HS-5 (cell line): ENCODE measurements at regions not wholly inside any gene's neighbourhood (a gene's known extent, or its start where the extent isn't known, plus 50 kb on each side); places are given as distances from the start of the nearest gene placed in this dataset.
"Not testable (repeated sequence)": the region's sequence is repeated elsewhere in the genome, so short reads cannot be mapped to it uniquely, and the experiment has no call there.

Experiments
- DNase-seq: peaks from one replicate; pipeline ENCODE4 v3.0.0-alpha.2; 2012; ENCODE audit warnings: low read depth

DNA sequence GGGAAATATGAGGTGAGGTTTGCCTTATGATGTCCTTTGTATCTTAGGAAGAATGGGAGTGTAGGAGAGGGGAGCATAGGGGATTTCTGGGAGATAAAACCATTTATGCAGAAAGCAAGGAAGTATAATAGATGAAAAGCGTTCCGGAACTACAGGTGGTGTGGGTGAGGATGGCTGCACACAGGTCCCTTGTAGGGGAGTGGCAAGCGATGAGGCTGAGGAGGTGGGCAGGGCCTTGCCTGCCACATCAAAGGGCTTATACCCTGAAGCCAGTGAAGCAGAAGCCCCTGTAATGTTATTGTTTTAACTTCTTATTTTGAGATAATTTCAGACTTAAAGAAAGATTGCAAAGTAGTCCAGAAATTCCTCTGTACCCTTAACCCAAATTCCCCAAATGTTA, 107.3 kb upstream of the IKBKE start:
- DNase-seq = not testable (repeated sequence)

DNA sequence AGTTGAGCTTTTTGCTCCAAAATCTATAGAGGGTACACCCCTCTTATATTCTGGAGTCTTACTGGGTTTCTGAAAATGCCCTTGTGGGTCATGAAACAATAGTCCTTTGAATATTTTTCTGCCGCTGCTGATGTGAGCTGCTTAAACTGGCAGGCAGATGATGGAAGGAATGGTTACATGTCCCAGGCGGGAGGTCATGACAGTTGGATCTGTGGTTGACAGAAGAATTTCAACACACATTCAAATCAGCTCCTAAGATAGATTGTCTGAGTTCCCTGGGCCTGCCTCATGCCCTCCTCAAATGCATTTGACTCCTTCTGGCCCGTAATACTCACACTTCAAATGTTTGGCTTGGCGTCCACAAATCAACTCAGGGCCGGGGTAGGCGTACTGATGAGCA, 105.0 kb upstream of the IKBKE start:
- not testable (repeated sequence) for DNase-seq

DNA sequence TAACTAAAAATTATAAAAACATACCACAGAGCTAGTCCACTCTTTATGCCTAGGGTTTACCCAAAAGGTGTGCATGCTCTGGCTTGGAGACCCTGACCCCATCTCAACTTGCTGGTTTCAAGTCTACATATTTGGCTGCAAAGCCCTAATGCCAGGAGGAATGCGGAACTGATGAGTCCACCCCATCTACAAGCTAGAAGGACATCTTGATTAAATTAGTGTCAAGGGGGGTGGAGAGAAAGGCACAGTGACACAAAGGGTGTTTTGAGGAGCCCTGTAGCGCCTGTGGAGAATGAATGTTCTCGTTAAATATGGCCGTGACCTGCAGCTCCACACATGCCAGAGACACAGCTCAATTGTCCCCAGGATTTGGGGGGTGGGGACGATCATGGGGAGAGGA, 104.1 kb upstream of the IKBKE start:
- not testable (repeated sequence) for DNase-seq

DNA sequence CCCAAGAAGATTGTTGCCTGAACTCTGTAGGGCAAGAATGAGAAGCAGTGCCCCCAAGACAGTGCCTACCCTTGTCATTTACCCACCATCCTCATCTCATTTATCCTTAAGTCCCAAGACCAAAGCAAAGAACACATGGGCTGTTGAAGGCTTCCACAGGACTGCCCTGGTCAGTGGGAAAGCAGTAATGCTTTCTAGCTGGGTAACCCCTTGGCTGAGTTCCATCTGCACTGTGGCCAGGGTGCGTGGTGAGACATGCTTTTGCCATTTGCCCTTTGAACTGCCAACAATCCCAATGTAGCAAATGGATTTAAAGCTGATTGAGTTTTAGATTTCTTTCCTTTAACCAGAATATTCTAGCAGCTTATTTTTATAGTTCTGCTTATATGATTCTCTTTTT, 103.5 kb upstream of the IKBKE start:
- DNase-seq = not testable (repeated sequence)

DNA sequence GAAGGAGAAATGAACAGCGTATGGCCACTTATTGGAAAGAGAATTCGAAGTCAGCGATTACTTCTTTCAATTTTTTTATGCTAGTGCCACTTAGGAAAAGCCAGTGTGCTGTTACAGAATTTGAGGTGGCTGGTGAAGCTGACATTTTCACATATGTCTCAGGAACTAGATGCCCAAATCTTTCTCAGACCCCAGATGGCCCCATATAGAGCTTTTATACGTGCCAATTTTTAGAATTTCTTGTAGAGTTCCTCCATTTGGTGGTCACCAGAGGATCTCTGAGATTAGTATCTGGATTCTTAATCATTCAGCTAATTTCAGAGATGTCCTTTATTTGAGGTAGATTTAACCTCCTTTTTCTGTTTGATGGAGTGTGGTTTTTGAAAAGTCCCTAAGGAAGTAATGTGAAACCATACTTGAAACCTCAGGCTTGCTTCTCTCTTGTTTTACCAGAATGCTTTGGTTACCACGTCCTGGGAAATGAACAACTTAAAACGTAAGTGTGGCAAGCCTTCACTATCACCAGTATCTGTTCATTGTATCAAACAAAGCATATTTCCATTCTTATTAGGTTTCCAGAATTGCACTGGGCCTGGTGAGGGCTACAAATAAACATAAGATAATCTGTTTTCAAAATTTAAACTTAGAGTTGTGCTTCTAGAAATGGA, 102.2 kb upstream of the IKBKE start:
- not testable (repeated sequence) for DNase-seq

DNA sequence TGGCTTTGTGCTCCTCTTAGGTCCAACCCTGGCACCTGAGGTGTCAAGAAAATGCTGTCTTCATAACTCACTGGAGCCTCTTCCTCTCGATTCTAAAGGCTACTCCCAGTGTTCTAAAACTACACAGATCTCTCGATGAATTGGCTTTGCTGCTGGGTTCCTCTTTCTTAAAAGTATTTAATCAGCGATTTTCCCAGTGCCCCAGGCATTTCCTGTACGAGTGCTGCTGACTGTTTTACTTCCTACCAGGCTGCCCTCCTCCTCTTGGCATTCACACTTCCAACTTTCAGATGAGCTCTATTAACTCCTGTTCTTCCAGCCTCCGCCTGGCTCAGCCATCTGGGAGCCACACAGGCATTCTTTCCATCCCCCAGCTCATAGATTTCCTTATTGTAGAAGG, 95.6 kb upstream of the IKBKE start:
- DNase-seq = not testable (repeated sequence)

DNA sequence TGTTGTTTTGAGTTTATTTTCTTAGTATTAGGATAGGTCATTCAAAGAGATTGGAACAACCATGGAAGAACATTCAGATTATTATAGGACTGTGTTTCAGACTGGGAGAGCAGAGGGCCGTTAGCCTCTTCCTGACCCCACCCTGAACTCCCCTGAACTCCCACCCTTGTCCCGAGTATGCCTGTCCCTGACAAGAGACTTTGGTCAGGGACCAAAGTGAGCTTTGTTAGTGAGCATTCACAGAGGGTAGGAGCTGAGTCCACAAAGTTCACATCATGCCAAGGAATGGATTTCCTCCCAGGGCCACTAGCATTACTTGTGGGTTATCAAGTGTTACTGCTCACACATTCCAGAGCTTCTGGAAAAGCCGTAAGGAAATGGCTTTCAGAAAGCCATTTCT, 94.7 kb upstream of the IKBKE start:
- DNase-seq = not testable (repeated sequence)

DNA sequence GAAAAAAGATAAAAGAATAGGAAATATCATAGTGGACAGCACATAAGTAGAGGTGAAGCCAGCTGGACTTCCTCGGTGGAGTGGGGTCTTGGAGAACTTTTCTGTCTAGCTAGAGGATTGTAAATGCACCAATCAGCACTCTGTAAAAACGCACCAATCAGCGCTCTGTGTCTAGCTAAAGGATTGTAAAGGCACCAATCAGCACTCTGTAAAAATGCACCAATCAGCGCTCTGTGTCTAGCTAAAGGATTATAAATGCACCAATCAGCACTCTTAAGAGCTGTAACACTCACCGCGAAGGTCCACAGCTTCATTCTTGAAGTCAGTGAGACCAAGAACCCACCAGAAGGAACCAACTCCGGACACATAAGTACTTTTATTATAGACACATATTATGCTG, 91.8 kb upstream of the IKBKE start:
- DNase-seq = not testable (repeated sequence)

DNA sequence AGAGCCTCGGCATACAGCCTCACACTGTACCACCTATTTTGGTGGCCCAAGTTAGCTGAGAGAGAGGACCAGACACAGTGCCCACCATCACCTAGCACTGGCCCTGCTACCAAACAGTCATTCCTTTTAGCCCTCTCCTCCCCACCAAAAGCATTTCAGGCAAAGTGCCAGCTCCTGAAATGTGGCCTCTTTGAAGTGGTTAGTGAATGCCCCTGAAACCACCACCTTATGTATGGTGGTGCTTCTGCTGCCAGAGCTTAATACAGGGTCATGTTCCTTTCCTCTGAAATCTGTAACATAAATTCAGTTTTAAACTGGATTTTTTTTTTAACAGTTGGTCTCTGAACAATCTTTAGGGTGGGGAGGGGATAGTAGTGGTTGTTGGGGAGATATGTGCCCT, 91.0 kb upstream of the IKBKE start:
- DNase-seq = not testable (repeated sequence)

DNA sequence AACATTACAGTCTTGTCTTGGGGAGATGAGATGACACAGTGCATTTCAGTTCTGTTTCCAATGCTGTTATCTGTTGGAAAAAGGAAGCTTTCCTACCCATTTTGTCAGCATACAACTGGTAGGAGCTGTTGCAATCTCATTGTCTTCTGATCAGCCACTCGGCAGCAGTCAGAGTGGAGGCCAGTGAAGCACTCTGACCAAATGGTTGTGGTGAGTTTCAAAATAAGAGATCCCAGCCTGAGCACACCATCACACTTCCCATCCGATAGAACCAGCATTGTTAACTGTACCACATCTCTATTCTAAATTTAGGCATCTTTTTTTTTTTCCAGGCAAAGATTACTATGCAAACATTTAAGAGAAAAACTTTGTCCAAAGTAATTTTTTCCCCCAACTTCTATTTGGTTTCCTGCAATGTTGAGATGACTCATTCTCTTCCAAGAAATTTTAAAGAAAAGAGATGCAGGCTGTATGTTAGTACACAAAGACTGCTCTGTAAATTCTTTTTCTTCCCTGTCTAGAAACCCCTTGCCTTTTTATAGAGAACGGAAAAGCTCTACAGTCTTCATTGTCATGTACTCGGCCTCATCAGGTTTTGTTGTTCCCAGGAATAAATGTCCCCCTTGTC, 90.0 kb upstream of the IKBKE start:
- DNase-seq = not testable (repeated sequence)

DNA sequence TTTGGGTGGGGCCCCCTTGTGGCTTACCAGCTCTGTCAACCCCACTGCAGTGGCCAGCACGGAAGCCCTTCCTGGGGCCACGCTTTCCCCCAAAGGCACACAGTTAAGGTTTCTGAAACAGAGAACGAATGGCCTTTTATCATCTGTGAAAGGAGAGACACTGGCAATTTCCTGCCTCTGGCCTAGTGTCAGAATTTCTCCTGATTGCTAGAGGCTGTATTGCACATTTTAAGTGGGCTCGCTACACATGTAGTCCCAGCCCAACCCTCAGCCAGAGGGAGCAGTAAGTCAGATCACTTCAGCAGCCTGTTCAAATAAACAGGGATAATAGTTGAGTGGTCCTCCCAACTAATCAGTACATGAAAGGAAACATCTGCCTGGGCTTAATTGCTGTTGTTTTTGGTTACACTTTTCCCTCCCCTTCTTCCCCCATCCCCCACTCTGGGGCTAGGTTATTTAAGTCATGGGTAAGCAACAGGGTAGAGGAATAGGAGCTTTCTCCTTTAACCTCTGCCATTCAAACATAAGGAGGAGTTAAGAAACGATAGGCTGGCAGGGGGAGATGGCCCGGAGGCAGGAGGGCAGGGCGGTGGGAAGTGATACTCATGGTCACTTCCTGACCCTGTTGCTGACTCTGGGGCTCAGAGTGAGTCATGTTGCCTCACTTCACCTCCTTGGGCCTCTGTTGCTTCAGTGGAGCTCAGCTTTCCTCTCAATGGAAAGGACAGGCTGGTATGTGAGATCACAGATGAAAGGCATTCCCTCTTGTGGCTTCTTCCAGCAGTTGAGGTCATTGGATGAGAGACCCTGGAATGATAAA, 89.3 kb upstream of the IKBKE start:
- not testable (repeated sequence) for DNase-seq

DNA sequence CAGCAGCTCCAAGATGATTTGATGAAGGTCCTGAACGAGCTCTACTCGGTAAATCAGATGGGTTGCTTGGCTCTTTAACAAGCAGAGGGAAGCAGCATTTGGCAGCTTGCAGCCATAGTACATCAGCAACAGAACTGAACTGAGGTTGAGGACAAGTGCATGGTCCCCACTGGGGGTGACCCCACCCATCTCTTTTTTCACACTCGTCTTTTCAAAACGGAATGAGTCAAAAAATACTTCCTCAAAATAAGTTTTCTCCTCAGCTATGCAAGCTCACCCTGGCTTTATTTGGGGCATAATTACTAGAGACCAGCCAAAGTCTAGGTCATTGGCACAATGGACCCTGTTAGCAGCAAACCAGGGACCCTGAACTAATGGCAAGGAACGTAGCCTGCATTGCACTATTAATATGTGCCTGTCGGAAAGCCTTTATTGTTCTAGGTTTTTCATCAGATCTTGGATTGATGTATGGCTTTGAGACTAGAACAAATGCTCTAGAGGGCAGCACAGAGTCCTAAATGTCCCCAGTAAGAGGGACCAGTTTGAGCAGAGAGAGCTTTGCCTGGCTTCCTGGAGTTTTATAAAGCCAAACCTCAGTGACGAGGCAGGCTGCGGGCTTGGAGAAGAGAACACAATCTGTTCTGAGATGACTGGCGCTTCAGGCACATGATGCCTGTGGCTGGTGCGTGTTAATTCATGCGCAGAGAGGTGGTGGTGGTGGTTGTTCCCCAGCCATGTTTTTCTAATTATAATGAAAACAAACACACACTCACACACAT, 86.1 kb upstream of the IKBKE start:
- DNase-seq = not testable (repeated sequence)

DNA sequence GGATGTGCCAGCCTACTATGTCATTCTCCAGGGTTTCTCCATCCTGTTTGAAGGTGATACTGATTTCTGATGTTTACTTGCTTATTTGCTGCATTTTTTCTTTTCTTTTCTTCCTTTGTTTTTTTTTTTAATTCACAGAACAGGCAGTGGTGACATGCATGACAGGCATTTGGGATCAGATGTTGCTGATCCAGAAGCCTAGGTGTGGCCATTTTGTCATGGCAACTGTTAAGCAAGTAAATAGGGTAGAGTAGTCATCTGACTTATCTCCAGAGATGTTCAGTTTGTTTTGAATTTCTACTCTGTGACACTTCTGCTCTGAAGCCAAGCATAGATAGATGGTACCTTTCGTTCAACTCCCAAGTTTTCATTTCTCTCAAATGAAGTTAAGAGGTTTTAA, 85.4 kb upstream of the IKBKE start:
- not testable (repeated sequence) for DNase-seq

DNA sequence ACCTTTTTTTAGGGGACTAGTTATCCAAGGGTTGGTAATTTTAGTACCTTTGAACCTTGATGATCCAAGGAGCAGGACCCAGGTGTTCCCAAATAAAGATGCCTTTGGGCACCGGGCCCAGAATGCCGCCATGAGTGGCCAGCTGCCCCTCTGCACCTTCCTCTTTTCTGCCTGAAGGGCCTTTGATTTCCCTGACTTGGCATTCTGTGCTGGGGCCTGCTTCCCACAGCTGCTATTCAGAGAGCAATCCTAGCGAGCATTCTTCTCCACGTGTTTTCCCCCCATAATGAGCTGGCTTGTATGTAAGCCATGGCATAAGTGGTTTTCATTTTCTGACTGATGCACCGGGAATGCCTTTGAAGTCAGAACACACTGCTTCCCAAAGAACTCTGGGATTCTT, 82.6 kb upstream of the IKBKE start:
- not testable (repeated sequence) for DNase-seq

DNA sequence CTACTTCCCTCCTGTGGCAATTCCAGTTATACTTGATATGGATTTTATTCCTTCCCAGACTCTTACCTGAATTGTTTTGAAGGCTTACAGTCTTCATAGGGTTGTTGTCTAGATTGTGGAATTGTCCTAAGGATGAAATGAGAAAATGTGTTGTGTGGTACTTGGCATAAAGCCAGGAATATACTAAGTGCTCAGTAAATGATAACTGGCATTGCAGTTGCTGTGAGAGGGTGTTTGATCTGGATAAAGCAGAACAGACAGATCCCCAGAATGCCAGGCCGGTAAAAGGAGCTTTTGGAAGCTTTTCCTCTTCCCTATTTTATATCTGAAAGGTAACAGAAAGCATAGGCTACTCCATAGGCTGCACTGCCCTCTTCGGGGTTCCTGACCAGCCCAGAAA, 78.4 kb upstream of the IKBKE start:
- DNase-seq = not testable (repeated sequence)

DNA sequence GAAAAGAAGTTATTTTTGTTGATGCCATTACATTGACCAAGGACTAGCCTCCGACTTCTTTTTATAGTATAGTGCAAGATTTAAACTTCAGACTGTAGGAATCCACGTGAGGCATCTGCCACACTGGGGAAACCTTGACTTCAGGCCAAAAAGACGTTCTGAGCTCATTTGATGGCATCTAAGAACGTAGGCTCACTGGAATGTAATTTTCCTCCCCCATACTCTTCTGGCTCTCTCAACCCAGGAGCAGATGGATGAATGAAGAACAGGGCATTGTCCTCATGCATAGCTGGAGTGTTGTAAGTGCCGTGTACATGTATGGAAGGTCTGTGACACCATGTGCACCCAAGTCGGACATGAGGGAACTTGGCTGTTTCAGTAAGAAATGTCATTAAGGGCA, 72.8 kb upstream of the IKBKE start:
- DNase-seq = not testable (repeated sequence)

DNA sequence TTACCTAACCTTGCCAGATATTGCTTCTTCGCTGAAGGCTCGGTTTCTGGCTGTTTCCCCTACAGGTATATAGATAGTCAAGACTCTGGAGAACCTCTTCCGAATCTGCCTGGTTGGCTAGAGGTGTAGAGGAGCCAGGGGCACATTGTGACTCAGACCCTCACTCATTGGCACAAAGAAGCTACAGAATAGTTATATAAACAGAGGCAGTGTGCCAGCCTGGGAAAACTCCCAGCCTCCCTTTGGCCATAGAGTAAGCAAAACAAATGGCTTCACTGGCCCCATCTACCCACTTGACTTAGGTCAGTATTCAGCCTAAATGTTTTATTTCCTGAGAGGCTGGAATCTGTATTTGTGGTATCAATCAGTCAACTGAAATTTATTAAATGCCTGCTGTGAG, 72.0 kb upstream of the IKBKE start:
- not testable (repeated sequence) for DNase-seq

DNA sequence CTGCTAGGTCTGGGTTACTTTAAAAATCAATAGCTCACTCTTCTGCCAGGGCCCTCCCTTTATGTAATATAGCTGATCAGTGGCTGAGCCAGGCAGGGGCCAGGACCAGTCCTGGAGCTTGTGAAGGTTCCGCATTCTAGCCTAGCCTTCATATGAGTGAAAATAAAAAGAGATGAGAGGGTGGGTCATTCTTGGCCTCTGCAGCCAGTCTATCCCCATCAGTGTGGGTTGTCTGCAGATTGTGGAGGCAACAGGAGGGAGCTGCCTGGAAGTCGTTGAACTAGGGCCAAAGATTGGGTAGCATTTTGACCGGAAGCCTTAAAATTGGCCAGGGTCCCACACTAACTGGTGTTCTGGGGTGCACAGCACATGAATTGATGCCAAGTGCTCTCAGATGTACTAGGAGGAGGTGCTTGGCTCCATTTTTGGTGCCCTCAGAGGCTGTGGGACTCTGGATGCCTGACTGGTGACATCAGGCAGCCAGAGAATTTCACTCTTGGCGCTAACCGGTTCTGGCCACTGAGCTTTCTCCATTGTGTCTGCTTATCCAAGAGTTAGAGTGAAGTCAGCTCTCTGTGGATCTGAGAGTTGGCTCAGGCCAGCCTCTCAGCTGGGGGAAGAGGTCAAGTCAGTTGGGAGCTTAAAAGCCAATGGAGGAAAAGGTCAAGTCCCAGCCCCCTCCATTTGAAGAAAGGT, 66.5 kb upstream of the IKBKE start:
- not testable (repeated sequence) for DNase-seq

DNA sequence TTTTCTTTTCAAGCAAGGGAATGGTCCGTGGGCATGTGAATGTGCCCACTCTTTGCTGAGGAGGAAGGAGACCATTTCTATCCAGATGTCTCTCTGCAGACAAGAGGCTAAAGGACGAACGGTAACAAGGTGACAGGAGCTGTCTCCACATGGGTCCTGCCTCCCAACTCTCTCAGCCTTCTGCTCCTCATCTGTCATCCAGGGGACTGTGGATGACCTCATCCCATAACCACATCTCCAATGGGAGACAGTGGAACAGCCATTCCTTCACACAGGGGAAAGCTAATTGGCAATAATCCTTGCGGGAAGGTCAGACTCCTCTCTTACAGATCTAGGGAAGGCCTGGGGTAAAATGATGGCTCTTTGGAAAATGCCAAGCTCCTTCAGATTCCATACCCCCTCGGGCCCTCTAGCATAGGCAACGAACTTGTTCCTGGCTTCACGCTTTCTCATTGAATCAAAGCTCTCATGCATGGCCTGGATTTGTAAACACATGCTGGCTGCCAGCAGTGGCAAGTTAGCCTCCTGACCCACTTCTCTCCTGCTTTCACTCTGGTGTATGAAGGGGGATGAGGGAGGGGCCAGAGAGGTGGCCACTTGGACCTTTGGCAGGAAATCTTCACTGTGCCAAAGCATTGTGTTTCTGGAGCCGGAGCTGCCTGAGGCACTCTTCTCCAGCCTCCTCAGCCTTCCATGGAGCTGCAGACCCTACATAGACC, 65.8 kb upstream of the IKBKE start:
- DNase-seq = not testable (repeated sequence)

DNA sequence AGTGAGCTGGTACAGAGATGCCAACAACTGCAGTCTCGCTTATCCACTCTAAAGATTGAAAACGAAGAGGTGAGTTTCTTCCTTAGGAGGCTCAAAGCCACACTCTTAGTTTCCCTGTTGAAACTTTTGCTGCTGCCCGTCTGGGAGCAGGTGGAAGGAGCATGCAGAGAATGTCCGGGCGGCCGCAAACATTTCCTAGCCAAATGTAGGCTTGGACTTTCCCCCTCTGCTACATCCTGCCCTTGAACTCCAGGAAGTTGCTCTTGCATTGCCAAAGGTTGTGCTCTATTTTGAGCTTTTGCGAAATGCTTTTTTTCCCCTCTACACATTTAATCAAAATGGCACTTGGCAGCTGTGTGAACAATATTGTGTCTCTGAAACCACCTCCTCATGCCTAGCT, 65.0 kb upstream of the IKBKE start:
- not testable (repeated sequence) for DNase-seq
